Activated T-cell treated with anti-CD3 and anti-CD28 coated beads, Interleukin-2, amount 50 U/mL, for 72 hours (primary cell): ENCODE measurements at regions not wholly inside any gene's neighbourhood (a gene's known extent, or its start where the extent isn't known, plus 50 kb on each side); places are given as distances from the start of the nearest gene placed in this dataset.
"Not testable (repeated sequence)": the region's sequence is repeated elsewhere in the genome, so short reads cannot be mapped to it uniquely, and the experiment has no call there.

Source experiments
- ATAC-seq, 2 donors: fragments of 150-1000 bp; cut with Tn5 transposase; replicated peaks in 1 of 2; 2 replicates each; pipeline ENCODE4 v1.10.0; 2021; ENCODE audit warnings: moderate library complexity in 2 of 2, mild to moderate bottlenecking in 1 of 2
- DNase-seq, 2 donors: peaks; one replicate each; pipeline ENCODE4 v3.0.0; 2021 to 2022; ENCODE audit warnings: mixed read lengths in 1 of 2
- H3K27ac Mint-ChIP-seq: one replicate; pipeline ENCODE4 v1.8.0; 2022; ENCODE audit warnings: mild to moderate bottlenecking, moderate library complexity, mixed read lengths
- H3K27me3 Mint-ChIP-seq: one replicate; pipeline ENCODE4 v1.8.0; 2022; ENCODE audit warnings: low read depth, mixed read lengths
- H3K36me3 Mint-ChIP-seq, 2 donors: one replicate each; pipeline ENCODE4 v1.8.0; 2022; ENCODE audit warnings: mixed read lengths in 2 of 2, mild to moderate bottlenecking in 1 of 2; ENCODE audit not compliant: insufficient read depth in 2 of 2
- H3K4me1 Mint-ChIP-seq: one replicate; pipeline ENCODE4 v1.8.0; 2022; ENCODE audit warnings: low read depth, mixed read lengths
- H3K4me3 Mint-ChIP-seq, 2 donors: one replicate each; pipeline ENCODE4 v1.8.0; 2022; ENCODE audit warnings: mild to moderate bottlenecking in 2 of 2, mixed read lengths in 2 of 2, moderate library complexity in 2 of 2
- H3K9me3 Mint-ChIP-seq, 2 donors: one replicate each; pipeline ENCODE4 v1.8.0; 2022; ENCODE audit warnings: mixed read lengths in 2 of 2

DNA sequence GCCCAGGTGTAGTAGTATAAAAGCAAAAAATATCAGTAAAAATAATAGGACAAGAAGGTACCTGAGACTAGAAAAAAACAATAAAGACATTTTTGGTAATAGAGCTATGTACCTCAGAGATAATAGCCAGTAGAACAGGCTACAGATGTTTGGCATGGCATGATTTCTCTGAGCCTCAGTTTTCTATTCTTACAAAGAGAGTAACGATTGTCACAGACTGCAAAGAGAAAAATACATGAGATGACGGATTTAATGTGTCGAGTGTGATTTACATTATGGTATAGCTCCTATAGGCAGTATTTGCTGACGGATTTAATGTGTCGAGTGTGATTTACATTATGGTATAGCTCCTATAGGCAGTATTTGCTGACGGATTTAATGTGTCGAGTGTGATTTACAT, 375.3 kb upstream of the NAALADL2 start:
- H3K27me3 Mint-ChIP-seq, H3K36me3 Mint-ChIP-seq, H3K4me3 Mint-ChIP-seq, DNase-seq, ATAC-seq, H3K4me1 Mint-ChIP-seq, H3K9me3 Mint-ChIP-seq, H3K27ac Mint-ChIP-seq: not testable (repeated sequence)

DNA sequence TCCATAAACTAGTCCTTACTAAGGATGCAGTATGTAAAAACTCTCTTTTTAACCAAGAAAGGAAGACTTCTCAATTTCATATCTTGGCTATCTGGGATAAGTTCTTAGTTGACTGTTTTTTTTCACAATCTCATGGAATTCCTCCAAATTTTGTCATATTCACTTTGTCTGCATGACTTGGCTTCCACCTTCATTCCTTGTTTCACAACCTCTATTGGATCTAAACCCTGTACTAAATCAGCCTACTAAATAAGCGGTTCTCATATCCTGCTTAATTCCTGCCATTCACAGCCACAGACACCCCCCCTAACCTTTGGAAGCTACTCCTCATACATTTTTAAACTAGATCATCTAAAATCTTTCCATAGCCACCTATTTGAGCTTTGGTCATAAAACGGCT, 370.6 kb upstream of the NAALADL2 start:
- ATAC-seq (no peak), DNase-seq (no peak)
- no peak overlapping the region for H3K27ac Mint-ChIP-seq
- H3K4me1 Mint-ChIP-seq = no peaks in the 10 kb centered on the region
- no peaks in the 10 kb centered on the region for H3K27me3 Mint-ChIP-seq
- no peaks in the 10 kb centered on the region for H3K36me3 Mint-ChIP-seq
- peaks cover 0 to 9% of the 10 kb centered on the region in 2 donors for H3K9me3 Mint-ChIP-seq
- no peak overlapping the region for H3K4me3 Mint-ChIP-seq

DNA sequence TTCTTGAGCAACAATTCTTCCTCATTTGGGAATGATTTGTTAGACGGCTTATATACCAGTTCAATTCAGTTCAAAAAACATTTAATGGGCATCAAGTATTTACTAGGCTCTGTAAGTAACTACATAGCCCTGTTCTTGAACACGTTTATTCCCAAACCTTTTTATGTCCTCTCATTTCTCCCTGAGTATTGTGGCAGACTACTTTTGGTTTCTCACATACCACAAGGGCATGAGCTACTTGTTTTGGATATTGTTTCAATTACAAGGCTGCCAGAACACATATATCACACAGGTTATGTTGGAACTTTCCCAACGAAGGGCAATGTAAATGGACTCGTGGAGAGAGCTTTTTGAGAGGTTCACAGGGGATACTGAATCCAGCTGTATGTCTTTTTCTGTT, 363.8 kb upstream of the NAALADL2 start:
- Mint-ChIP-seq H3K4me3 (no peak overlapping the region), H3K9me3 (no peaks in the 10 kb centered on the region), H3K27ac (no peak overlapping the region), H3K4me1 (no peaks in the 10 kb centered on the region), H3K36me3 (no peaks in the 10 kb centered on the region), H3K27me3 (no peaks in the 10 kb centered on the region)
- DNase-seq = no peak
- ATAC-seq = no peak

DNA sequence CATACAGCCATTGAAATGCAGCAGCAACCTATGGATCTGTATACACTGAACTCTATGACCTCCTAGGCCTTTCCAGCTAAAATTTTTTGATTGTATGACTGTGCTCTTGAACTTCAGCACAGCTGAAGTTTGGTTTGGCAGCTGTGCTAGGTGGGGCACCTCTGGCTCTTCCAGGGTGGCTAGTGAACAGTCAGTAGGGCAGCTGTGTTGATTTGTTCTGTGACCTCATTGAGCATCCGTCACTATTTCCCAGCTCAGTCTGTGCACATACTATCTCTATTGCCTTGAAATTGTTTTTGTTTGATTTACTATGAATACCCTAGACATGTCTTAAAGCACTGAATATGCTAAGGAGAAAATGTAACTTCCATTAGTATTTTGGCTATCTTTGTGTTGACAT, 363.2 kb upstream of the NAALADL2 start:
- no peak for ATAC-seq
- no peaks in the 10 kb centered on the region for H3K36me3 Mint-ChIP-seq
- no peak overlapping the region for H3K4me3 Mint-ChIP-seq
- no peaks in the 10 kb centered on the region for H3K4me1 Mint-ChIP-seq
- no peak for DNase-seq
- no peaks in the 10 kb centered on the region for H3K27me3 Mint-ChIP-seq
- no peaks in the 10 kb centered on the region for H3K9me3 Mint-ChIP-seq
- H3K27ac Mint-ChIP-seq = no peak overlapping the region

DNA sequence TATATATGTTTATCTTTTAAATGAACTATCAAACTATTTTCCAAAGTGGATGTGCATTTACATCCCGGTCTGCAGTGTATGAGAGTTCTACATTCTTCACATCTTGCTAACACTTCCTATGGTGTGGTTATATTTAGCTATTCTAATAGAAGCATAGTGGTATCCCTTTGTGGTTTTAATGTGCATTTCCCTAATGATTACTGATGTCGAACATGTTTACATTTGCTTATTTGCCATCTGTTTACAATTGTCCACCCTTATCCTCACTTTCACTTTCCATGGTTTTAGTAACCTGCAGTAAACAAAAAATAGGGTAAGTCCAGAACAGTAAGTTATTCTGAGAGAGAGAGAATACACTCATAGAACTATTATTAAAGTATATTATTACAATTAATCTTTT, 360.5 kb upstream of the NAALADL2 start:
- Mint-ChIP-seq H3K4me3 (no peak overlapping the region), H3K9me3 (no peaks in the 10 kb centered on the region), H3K4me1 (no peaks in the 10 kb centered on the region), H3K27ac (no peak overlapping the region), H3K36me3 (no peaks in the 10 kb centered on the region), H3K27me3 (no peaks in the 10 kb centered on the region)
- ATAC-seq (no peak), DNase-seq (no peak)

DNA sequence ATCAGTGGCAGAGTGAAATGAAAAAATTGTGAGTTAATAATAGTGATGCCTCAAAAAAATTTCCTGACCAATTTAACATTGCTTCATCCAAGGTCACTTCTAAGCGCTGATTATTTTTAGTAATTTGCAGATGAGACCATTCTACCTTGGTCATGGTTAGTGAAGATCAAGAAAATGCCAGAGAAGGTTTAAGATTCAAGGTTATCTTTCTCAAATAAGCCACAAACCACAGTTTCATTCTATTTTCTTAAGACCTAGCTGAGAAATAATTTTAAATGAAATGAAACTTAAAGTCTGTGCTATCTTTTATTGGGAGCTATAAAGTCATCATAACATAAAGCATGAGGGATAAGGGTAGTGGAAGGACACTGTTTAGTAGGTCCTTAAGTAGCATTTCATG, 353.9 kb upstream of the NAALADL2 start:
- H3K4me1 Mint-ChIP-seq = no peaks in the 10 kb centered on the region
- DNase-seq = no peak

DNA sequence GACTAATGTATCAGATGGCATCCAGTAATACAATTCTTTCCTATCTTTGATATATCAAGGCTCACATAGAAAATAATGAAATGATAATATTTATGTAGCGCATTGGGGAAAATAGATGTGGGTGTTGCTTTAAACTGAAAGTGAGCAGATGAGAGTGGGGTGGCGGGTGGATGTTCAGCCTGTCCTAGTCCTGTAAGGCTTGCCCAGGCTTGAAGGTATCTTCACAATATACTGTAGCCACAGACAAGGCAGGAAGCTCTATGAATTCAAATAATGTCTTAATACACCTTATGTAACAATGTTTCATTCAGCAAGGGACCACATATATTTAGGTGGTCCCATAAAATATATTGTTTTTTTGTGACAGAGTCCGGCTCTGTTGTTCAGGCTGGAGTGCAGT, 334.9 kb upstream of the NAALADL2 start:
- H3K9me3 Mint-ChIP-seq = peaks cover 3 to 5% of the 10 kb centered on the region in 2 donors
- DNase-seq (no peak), ATAC-seq (no peak)
- no peaks in the 10 kb centered on the region for H3K4me1 Mint-ChIP-seq
- H3K4me3 Mint-ChIP-seq = no peak overlapping the region
- H3K27me3 Mint-ChIP-seq = no peaks in the 10 kb centered on the region
- no peaks in the 10 kb centered on the region for H3K36me3 Mint-ChIP-seq
- H3K27ac Mint-ChIP-seq = no peak overlapping the region

More for the DNA sequence above, 353.9 kb upstream of the NAALADL2 start:
- Mint-ChIP-seq H3K27ac (no peak overlapping the region), H3K4me3 (no peak overlapping the region), H3K9me3 (no peaks in the 10 kb centered on the region), H3K36me3 (no peaks in the 10 kb centered on the region), H3K27me3 (no peaks in the 10 kb centered on the region)
- no peak for ATAC-seq

DNA sequence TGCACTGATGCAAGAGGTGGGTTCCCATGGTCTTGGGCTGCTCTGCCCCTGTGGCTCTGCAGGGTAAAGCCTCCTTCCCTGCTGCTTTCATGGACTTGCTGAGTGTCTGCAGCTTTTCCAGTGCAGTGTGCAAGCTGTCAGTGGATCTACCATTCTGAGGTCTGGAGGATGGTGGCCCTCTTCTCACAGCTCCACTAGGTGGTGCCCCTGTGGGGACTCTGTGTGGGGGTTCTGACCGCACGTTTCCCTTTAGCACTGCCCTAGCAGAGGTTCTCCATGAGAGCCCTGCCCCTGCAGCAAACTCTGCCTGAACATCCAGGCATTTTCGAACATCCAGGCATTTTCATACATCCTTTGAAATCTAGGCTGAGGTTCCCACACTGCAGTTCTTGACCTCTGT, 329.8 kb upstream of the NAALADL2 start:
- no peaks in the 10 kb centered on the region for H3K27me3 Mint-ChIP-seq
- no peaks in the 10 kb centered on the region for H3K4me1 Mint-ChIP-seq
- H3K27ac Mint-ChIP-seq = no peak overlapping the region
- no peak for ATAC-seq
- H3K36me3 Mint-ChIP-seq = no peaks in the 10 kb centered on the region
- H3K9me3 Mint-ChIP-seq = peaks cover 2% of the 10 kb centered on the region in 2 donors
- no peak for DNase-seq
- no peak overlapping the region for H3K4me3 Mint-ChIP-seq

DNA sequence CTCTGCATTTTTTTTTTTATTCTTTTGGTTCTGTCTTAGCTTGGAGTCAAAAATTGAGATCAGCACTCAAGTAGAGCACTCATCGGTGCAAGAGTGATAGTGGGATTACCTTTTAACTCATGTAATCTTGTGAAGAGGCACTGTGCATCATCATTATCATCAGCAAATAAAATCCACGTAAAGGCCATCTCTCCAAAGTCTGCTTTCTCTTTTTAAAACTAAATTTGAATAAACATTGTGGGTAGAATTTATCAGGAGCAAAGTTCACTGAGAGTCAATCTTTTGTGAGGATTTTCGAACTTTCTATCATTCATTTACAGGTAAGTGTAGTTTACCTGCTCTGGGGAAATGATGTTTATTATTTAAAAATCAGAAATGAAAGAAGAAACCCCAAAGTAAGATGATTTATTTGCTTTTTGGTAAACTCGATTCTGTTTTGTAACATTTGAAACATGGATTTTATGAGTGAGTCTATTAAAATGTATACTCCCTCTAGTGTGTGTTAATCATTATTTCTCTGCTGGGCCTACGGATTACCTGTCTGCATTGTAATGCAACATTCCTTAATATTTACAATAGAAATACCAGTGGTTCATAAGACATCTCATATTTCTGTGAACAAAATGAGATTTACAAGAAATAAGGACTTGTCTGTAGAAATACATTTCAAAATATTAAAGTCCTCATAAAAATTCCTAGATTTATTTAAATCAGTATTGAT, 327.7 kb upstream of the NAALADL2 start:
- H3K9me3 Mint-ChIP-seq = peaks cover 2% of the 10 kb centered on the region in 2 donors
- no peaks in the 10 kb centered on the region for H3K36me3 Mint-ChIP-seq
- no peak overlapping the region for H3K27ac Mint-ChIP-seq
- no peak for ATAC-seq
- no peak overlapping the region for H3K4me3 Mint-ChIP-seq
- no peak for DNase-seq
- H3K27me3 Mint-ChIP-seq = no peaks in the 10 kb centered on the region
- H3K4me1 Mint-ChIP-seq = no peaks in the 10 kb centered on the region

DNA sequence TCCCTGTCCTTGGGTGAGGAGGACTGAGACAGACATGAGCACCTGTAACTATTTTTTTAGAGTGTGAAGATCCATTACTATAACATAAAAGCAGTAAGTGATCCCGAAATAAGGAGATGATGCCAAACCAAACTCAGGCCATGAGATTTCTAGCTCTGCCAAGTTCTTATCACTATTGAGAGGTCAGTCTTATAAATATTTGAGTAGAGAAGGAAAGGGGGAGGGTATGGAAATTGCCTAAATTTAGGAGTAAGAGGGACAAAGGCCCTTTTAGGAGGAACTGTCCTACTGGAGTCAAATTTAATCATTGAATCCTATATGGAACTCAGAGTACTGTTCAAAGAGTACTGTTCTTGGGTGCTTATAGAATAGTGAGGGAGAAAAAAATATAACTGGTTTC, 326.9 kb upstream of the NAALADL2 start:
- no peak overlapping the region for H3K27ac Mint-ChIP-seq
- no peak overlapping the region for H3K4me3 Mint-ChIP-seq
- H3K9me3 Mint-ChIP-seq = peaks cover 2% of the 10 kb centered on the region in 2 donors
- no peak for DNase-seq
- no peaks in the 10 kb centered on the region for H3K27me3 Mint-ChIP-seq
- ATAC-seq = no peak
- no peaks in the 10 kb centered on the region for H3K36me3 Mint-ChIP-seq
- H3K4me1 Mint-ChIP-seq = no peaks in the 10 kb centered on the region

DNA sequence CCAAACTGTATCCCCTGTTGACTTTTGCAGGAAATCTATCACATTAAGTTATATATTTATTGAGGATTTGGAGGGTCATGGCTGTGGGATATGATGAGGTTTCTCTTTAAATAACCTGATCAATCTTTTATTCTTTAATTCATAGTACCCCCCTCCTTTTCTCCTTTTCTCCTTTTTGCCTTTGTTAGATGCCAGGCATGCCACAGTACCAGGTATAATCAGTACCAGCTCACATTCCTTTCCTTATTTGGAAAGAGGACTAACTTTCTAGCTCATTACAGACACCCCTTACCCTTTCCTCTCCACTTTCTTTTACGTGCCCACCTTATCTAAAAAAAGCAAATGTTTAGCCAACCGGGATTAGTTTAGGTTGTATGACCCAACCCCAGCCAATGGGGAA, 326.4 kb upstream of the NAALADL2 start:
- Mint-ChIP-seq H3K4me3 (no peak overlapping the region), H3K27me3 (no peaks in the 10 kb centered on the region), H3K9me3 (peaks cover 2% of the 10 kb centered on the region in 2 donors), H3K36me3 (no peaks in the 10 kb centered on the region), H3K27ac (no peak overlapping the region), H3K4me1 (no peaks in the 10 kb centered on the region)
- ATAC-seq (no peak), DNase-seq (no peak)

DNA sequence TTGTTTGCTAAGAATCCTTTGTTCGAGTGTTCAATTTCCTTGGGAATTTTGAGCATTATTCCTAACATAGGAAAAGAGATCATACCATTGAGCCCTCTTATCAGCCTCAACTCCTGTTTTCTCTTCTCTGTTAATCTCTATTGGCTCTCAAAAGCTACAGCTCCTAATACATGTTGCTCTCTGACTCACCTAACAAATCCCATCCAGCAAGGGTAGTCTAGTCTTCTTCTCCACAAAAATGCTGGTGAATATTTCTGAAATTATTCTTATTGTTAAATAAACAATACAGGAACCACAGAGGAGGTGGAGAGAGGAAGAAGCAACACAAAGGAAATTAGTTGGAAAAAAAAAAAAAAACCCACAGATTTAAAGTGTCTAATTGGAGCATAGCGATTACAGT, 325.8 kb upstream of the NAALADL2 start:
- Mint-ChIP-seq H3K4me3 (no peak overlapping the region), H3K4me1 (no peaks in the 10 kb centered on the region), H3K9me3 (peaks cover 2% of the 10 kb centered on the region in 2 donors), H3K27ac (no peak overlapping the region), H3K27me3 (no peaks in the 10 kb centered on the region), H3K36me3 (no peaks in the 10 kb centered on the region)
- DNase-seq (no peak), ATAC-seq (no peak)

DNA sequence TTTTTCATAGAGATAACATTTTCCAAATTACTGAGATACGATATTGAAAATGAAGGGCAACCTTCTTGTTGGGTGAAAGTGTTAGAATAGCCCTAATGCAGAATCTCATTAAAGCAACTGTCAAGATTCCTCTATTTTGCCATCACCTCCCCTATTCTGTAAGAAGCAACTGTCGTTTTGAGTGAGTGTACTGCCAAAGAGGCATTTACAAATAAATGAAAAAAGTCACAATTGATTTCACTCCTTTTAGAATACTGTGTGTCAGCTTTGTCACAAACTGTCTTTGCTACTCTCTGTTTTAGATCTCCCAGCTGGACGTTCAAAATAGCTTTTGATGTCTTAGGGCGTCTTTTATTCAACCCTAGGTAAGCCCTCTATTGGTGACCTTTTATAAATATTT, 322.8 kb upstream of the NAALADL2 start:
- Mint-ChIP-seq H3K36me3 (no peaks in the 10 kb centered on the region), H3K9me3 (no peaks in the 10 kb centered on the region), H3K27ac (no peak overlapping the region), H3K4me3 (no peak overlapping the region), H3K4me1 (no peaks in the 10 kb centered on the region), H3K27me3 (no peaks in the 10 kb centered on the region)
- DNase-seq = no peak
- ATAC-seq = no peak

DNA sequence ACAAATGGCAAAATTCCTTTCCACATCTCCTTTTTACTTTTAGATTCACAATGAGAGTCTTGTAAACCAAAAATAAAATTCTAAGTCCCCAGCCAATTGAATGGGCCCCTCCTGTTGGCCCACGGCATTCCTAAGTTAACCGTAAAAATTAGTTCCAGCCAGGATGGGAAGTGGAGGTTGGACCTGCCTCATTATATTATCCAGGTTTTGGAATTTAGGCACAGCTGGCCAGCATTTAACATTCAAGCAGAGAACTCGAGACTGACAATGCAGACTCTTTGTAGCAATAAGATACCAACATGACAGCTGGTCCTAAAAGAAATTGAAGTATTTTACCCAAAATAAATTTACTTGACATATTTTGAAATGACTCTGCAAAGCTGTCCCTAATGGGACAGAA, 321.0 kb upstream of the NAALADL2 start:
- no peaks in the 10 kb centered on the region for H3K27me3 Mint-ChIP-seq
- DNase-seq = no peak
- no peak overlapping the region for H3K4me3 Mint-ChIP-seq
- H3K36me3 Mint-ChIP-seq = no peaks in the 10 kb centered on the region
- H3K4me1 Mint-ChIP-seq = no peaks in the 10 kb centered on the region
- no peak overlapping the region for H3K27ac Mint-ChIP-seq
- no peak for ATAC-seq
- no peaks in the 10 kb centered on the region for H3K9me3 Mint-ChIP-seq
